ENCODE measurements at regions not wholly inside any gene's neighbourhood (a gene's known extent, or its start where the extent isn't known, plus 50 kb on each side); places are given as distances from the start of the nearest gene placed in this dataset.

GRCh38 chr5:167451076-167451475 is 840.4 kb upstream of the WWC1 start:
- no peak for DNase-seq (ENCODE audit: insufficient read length, low spot score)
- FAIRE-seq, result no peak

DNA sequence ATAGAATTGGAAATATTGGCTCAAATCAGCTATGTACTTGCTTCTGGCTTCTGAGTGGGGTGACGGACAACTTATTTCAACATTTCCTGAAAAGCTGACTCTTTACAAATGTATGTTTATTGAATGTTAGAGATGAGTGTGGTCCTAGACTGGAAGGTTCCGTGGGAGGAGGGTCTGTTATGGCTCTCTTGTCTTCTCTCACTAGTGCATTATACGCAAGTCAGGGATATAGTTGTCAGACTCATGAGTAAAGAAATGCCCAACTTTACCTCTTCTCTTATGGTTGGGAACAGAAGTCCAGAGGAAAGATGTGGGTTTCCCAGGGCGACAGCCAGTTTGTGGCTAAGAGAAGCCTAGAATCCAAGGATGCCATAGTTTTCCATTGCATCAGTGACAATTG is 839.3 kb upstream of the WWC1 start:
- FAIRE-seq, result no peak

DNA sequence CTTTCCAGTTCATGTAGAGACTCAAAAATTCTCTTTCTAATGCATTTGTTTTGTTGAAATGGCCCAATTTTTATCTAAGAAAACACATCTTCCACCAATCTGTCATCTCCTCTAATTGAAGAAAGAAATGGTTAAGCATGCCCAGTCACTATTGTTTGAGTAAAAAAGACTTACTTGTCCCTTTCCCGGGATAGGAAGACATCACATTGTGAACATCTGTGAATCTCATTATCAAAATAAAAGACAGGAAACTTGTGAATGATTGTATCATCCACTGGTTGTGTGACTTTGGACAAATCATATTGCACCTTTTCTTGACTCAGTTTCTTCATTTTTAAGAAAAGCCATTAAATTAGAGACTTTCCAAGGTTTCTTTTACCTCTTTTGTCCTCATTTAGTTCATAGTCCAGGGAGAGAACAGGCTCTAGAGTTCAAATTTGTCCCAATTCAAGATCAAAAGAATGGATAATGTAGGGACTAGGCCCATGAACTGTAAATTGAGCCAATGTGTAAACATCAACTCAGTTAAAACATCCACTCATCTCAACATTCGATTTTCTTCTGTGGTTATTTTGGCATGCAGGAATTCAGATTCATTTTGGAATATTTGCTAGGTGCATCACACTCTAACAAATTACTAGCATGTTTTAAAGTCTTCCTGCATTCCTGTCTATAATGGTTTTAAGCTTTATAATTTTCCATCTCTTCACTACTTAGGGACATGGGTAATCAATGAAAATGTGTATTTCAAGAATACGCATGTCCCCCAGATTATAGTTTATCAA is 838.0 kb upstream of the WWC1 start:
- FAIRE-seq (no peak), DNase-seq (ENCODE audit: insufficient read length, low spot score) (no peak)

More for the DNA sequence above, 839.3 kb upstream of the WWC1 start:
- DNase-seq (ENCODE audit: insufficient read length, low spot score), result no peak

- no peak for DNase-seq (ENCODE audit: insufficient read length, low spot score)
- no peak for FAIRE-seq
Measured at GRCh38 chr5:167458412-167458811, 833.0 kb upstream of the WWC1 start.

DNA sequence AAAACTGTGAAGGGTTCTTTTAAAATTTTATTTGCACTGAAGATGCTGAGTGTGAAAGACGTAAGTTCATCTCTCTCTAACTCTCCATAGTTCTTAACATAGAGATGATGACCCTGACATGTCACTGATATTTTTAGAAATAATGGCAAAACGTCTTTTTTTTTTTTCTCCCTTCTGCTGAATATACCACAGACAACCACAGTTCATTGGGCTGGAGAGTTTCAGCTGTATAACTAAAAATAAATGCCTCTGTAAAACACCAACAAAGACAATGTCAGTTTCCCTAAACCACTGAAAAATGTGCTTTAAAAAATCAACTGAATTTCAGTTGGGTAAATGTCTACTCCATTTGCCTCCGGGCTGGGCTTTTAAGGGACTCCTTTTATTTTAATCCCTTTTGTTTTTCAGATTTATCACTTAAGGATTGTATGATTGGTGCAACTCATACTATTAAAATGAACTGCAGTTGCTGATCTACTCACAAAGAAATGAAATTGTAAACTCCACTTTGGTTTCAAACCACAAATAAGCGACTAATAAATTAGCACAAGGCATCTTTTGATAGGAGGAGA is 830.9 kb upstream of the WWC1 start:
- FAIRE-seq (no peak), DNase-seq (ENCODE audit: insufficient read length, low spot score) (no peak)

- FAIRE-seq (no peak), DNase-seq (ENCODE audit: insufficient read length, low spot score) (no peak)
Measured at GRCh38 chr5:167463939-167464338, 827.5 kb upstream of the WWC1 start.

GRCh38 chr5:167466992-167467391 is 824.5 kb upstream of the WWC1 start:
- no peak for FAIRE-seq
- DNase-seq (ENCODE audit: insufficient read length, low spot score), result no peak

GRCh38 chr5:167472566-167473108 is 818.8 kb upstream of the WWC1 start:
- DNase-seq (ENCODE audit: insufficient read length, low spot score) (no peak), FAIRE-seq (no peak)

- DNase-seq (ENCODE audit: insufficient read length, low spot score) (no peak), FAIRE-seq (no peak)
Measured at GRCh38 chr5:167478188-167478587, 813.3 kb upstream of the WWC1 start.

DNA sequence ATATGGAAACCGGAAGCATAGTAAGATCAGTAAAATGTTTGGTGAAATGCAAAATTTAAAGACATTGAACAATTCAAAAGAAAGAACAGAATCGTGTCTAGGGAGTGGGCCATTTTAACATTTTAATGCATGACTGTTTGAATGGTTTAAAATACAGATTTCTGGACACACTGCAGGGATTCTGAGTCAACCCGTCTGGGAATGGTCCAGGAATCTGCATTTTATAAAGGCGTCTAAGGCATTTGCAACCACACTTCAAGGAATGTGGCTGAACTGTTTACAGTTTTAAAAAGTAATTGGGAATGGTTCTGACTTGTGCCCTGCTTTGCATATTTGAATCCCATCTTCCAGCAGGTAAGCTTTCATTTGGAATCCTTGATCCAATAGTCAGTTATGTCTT is 811.7 kb upstream of the WWC1 start:
- no peak for FAIRE-seq
- DNase-seq (ENCODE audit: insufficient read length, low spot score), result no peak

GRCh38 chr5:167481345-167481744 is 810.1 kb upstream of the WWC1 start:
- no peak for DNase-seq (ENCODE audit: insufficient read length, low spot score)
- no peak for FAIRE-seq

- DNase-seq (ENCODE audit: insufficient read length, low spot score) (no peak), FAIRE-seq (no peak)
Measured at GRCh38 chr5:167482555-167482954, 808.9 kb upstream of the WWC1 start.

- no peak for DNase-seq (ENCODE audit: insufficient read length, low spot score)
- FAIRE-seq, result no peak
Measured at GRCh38 chr5:167485061-167485774, 806.2 kb upstream of the WWC1 start.

DNA sequence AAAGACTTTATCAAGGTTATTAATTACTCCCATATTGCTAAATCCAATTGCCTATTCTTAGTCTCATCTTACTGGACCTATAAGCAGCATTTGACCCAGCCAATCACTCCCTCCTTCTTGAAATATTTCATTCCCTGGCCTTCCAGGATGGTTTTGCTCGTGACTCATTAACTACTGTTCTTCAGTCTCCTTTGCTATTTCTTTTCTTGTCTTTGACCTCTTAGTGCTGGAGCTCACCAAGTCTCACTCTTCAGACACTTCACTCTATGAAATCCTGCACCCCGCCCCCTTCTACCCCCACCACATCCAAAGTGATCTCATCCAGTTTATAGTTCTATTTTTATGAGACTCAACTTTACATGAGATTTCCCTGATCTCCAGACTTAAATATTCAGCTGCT is 803.1 kb upstream of the WWC1 start:
- no peak for DNase-seq (ENCODE audit: insufficient read length, low spot score)
- FAIRE-seq, result no peak

DNA sequence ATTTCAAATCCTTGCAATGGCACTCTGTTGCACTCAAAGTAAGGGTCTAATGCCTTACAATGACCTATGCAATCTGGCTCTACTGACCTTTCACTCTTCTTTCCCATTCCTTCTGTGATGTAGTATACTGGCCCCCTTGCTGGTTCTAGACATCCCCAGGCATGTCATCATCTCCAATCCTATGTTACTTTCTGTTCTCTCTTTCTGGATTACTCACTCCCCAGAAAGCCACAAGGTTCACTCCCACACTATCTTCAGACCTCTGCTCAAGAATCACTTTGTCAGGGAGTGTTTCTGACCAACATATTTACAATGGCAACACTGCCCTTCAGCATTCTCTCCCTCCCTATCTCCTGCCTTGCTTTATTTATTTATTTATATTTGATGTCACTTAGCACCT is 802.2 kb upstream of the WWC1 start:
- FAIRE-seq (no peak), DNase-seq (ENCODE audit: insufficient read length, low spot score) (no peak)

GRCh38 chr5:167503926-167504720 is 787.3 kb upstream of the WWC1 start:
- DNase-seq (ENCODE audit: insufficient read length, low spot score) (no peak), FAIRE-seq (no peak)

DNA sequence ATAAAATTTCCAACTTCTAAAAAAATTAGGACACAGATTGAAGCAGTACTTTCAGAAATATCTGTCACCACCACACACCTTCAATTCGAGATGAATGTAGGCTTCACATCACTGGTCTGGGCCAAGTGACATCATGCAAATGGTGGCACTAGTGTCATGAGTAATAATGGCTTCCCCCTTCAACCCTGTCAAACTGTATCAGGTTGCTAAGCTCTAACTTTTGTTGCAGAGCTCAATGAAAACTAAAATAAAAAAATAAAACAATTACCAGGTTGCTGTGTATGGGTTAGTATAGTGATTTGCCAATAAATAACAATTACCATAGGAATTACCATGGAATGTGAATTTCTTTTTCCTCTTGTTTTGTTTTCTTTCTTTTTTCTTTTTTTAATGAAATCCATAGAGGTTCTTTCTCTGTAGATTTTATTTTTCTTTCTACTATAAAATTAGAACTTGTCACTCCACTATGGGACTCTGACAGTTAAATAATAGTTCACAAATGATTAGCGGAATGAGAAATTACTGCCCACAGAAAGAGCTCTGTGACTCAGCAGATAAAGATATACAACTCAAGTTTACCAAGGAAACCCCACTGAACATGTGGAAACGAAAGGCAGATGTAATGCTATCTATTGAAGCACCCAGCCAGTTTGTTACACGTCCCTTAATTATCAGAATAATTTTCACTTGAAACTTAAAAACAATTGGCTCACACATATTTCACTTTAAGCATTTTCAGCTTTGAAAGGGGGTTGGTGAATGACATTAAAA is 783.8 kb upstream of the WWC1 start:
- no peak for DNase-seq (ENCODE audit: insufficient read length, low spot score)
- FAIRE-seq, result no peak

DNA sequence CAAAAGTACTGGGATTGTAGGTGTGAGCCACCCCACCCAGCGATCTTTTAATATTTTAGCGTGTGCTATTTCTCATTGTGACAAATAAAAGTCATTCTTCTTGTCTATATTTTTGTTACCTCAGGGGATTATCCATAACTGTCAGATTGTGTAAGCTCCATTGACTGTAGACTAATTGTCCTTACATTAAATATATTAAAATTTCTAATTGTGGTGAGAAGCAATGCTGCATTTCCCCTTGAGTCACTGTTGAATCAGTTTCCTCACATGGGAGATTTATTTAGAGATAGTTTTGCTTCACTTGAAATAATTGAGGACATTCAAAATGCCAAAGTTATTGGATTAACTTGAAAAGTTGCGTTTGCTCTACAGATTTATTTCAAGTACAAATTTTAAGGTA is 782.4 kb upstream of the WWC1 start:
- no peak for FAIRE-seq
- no peak for DNase-seq (ENCODE audit: insufficient read length, low spot score)

DNA sequence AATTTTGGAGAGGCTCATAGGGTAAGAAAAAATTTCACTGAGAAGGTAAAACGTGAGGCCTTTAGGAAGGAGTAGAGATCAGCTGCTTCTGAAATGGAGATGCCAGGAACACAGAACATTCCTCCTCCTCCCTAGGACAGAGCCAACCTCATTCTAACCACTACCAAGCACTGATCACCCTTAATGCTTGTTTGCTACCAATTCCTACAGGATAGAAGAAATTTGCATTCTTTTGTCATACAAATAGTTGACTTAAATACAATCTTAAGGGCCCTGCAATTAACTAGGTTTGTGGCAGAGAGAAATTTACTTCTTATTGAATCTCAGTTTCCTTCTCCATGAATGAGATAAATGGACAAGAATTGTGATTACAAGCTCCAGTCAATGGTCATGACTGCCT is 780.2 kb upstream of the WWC1 start:
- DNase-seq (ENCODE audit: insufficient read length, low spot score) (no peak), FAIRE-seq (no peak)

GRCh38 chr5:167512111-167512510 is 779.3 kb upstream of the WWC1 start:
- DNase-seq (ENCODE audit: insufficient read length, low spot score) (no peak), FAIRE-seq (no peak)
